Activated CD4-positive, alpha-beta T cell treated with anti-CD3 and anti-CD28 coated beads for 48 hours (primary cell): ENCODE measurements at regions not wholly inside any gene's neighbourhood (a gene's known extent, or its start where the extent isn't known, plus 50 kb on each side); places are given as distances from the start of the nearest gene placed in this dataset.
"Not testable (repeated sequence)": the region's sequence is repeated elsewhere in the genome, so short reads cannot be mapped to it uniquely, and the experiment has no call there.

Experiments
- DNase-seq: peaks from one replicate; pipeline ENCODE4 v3.0.0-alpha.2; 2020

GRCh38 chr5:155530046-155530445 lies 516.5 kb downstream of the KIF4B start:
- DNase-seq = no peak

GRCh38 chr5:155532621-155533311 lies 519.2 kb downstream of the KIF4B start:
- no peak for DNase-seq

- DNase-seq = no peak
Observed at GRCh38 chr5:155540000-155540595, 526.5 kb downstream of the KIF4B start.

- DNase-seq = no peak
Observed at GRCh38 chr5:155546075-155546474, 532.5 kb downstream of the KIF4B start.

- DNase-seq = no peak
Observed at GRCh38 chr5:155554500-155554899, 540.9 kb downstream of the KIF4B start.

- no peak for DNase-seq
Observed at GRCh38 chr5:155556222-155556621, 542.7 kb downstream of the KIF4B start.

GRCh38 chr5:155556700-155557099 lies 543.1 kb downstream of the KIF4B start:
- DNase-seq = no peak

- no peak for DNase-seq
Observed at GRCh38 chr5:155562158-155562557, 548.6 kb downstream of the KIF4B start.

GRCh38 chr5:155564541-155564940 lies 551.0 kb downstream of the KIF4B start:
- no peak for DNase-seq

GRCh38 chr5:155575861-155576260 lies 562.3 kb downstream of the KIF4B start:
- no peak for DNase-seq

- not testable (repeated sequence) for DNase-seq
Observed at GRCh38 chr5:155586808-155587207, 573.3 kb downstream of the KIF4B start.

- no peak for DNase-seq
Observed at GRCh38 chr5:155587458-155587857, 573.9 kb downstream of the KIF4B start.

GRCh38 chr5:155591273-155591672 lies 577.7 kb downstream of the KIF4B start:
- DNase-seq = no peak

- DNase-seq = no peak
Observed at GRCh38 chr5:155594270-155594669, 580.7 kb downstream of the KIF4B start.

GRCh38 chr5:155595791-155596190 lies 582.2 kb downstream of the KIF4B start:
- DNase-seq = no peak

GRCh38 chr5:155598552-155598951 lies 585.0 kb downstream of the KIF4B start:
- no peak for DNase-seq

GRCh38 chr5:155605920-155606319 lies 592.4 kb downstream of the KIF4B start:
- no peak for DNase-seq

- peak; percentile 68 for DNase-seq
Observed at GRCh38 chr5:155616779-155617392, 603.3 kb downstream of the KIF4B start.

GRCh38 chr5:155619688-155620087 lies 606.1 kb downstream of the KIF4B start:
- DNase-seq = no peak

- DNase-seq = no peak
Observed at GRCh38 chr5:155620821-155621410, 607.4 kb downstream of the KIF4B start.

GRCh38 chr5:155624597-155625241 lies 611.2 kb downstream of the KIF4B start:
- no peak for DNase-seq

- no peak for DNase-seq
Observed at GRCh38 chr5:155625315-155625714, 611.8 kb downstream of the KIF4B start.

GRCh38 chr5:155625897-155626543 lies 612.5 kb downstream of the KIF4B start:
- no peak for DNase-seq
